ENCODE measurements at regions not wholly inside any gene's neighbourhood (a gene's known extent, or its start where the extent isn't known, plus 50 kb on each side); places are given as distances from the start of the nearest gene placed in this dataset.
A peak's percentile ranks its signal among the peaks of the same experiment; 100 is the strongest.

DNA sequence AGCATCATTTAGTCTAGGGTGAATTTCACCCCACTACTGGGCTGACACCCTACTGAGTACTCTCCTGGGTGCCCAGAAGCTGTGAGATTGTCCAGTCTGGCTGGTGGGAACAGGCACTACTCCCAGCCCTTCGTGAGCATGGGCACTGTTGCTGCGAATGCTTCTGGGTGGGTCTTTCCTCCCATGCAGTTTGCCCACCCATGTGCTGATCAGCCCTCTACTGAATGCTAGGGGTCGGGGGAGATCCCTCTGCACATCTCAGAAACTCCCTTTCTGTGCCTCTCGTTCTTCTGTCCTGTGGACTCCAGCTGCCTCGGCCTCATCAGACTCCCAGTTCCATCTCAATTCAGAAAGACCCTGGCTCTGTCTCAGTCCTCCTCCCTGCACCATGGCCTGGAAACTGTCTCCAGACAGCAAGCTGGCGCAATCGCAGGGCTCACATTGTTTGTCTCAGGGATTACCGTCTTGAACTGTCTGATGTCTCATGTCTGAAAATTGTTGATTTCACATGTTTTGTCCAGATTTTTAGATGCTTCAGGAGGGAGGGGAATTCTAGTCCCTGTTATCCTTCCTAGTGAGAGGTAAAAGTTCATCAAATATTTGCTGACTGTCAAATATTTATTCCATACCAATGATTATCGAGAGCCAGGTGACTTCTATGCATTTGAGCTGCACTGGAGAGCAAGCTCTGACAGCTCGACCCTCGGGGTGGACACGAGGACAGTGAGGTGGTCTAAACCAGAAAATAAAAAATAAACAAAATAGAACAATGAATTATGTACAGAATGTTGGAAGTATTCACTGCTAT is 316.6 kb upstream of the RTL1 start:
- Mint-ChIP-seq H3K27me3 (peaks cover 0 to 17% (median 4%) of the 10 kb centered on the region in 5 donors), H3K9me3 (peaks cover 0 to 6% (median 0%) of the 10 kb centered on the region in 9 donors), H3K36me3 (peaks cover 0 to 4% (median 0%) of the 10 kb centered on the region in 3 donors), H3K27ac (no peak overlapping the region), H3K4me3 (no peak overlapping the region), H3K4me1 (no peaks in the 10 kb centered on the region)
- POLR2A ChIA-PET = no interaction called here
- peak in 1 of 10 donors; percentile 5 for DNase-seq
- ATAC-seq = no peak

DNA sequence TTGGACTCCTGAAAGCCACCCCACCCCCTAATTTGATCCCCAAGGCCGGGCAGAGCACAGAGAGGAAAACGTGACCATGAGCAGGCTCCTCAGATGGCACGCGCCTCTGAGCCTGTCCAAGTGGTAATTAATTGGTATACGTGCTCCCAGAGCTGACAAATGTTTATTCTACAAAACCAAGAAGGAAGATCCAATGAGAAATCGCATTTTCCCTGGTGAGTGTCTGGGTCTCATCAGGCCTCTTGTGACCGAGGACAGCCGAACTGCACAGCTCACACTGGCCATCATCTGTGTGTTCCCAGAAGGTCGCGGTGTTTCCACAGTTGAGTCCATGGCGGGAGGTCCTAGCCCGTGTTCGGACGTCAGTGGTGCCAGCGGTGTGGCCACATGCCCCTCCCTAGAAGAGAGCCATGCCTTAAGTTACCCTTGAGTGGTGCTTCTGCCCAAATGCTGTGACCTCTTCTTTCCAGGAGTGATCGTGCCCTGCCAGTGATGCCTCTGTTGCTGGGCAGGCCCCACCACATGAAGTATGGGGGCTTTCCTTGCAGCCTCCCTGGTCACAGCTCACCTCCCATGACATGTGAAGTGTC is 317.5 kb upstream of the RTL1 start:
- DNase-seq (peak in 1 of 10 donors; percentile 11), ATAC-seq (no peak)
- Mint-ChIP-seq H3K9me3 (peaks cover 0 to 2% (median 0%) of the 10 kb centered on the region in 9 donors), H3K27me3 (peaks cover 0 to 18% (median 8%) of the 10 kb centered on the region in 5 donors), H3K4me1 (peaks cover 0 to 5% (median 2%) of the 10 kb centered on the region in 4 donors), H3K4me3 (no peak overlapping the region), H3K36me3 (peaks cover 0 to under 1% (median 0%) of the 10 kb centered on the region in 3 donors), H3K27ac (peak overlapping the region in 1 of 10 donors; percentile 33)
- POLR2A ChIA-PET = no interaction called here

DNA sequence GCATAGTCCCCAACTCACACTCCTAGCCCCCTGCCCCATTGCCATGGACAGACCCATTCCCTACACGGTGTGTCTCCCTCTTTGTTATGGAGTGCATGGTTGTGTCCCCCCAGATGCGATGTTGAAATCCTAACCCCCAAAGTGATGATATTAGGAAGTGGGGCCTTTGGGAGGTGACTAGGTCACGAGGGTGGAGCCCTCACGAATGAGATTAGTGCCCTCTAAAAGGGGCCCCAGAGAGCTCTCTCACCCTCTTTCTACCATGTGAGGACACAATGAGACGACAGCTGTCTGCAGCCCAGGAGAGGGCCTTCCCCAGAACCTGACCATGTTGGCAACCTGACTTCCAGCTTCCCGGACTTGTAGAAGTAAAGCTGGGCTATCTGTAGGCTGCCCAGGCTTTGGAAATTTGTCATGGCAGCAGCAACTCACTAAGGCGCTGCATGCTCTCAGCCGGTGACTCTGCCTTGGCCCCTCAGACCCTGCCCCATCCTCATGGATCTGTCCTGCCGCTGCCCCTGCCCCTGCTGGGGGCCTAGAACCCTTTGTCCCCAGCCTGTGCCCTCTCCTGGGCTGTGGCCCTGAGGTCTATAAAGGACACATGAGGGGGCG is 318.1 kb upstream of the RTL1 start:
- peaks cover 0 to 17% (median 9%) of the 10 kb centered on the region in 5 donors for H3K27me3 Mint-ChIP-seq
- H3K36me3 Mint-ChIP-seq = no peaks in the 10 kb centered on the region
- H3K9me3 Mint-ChIP-seq = peaks cover 0 to 2% (median 0%) of the 10 kb centered on the region in 9 donors
- ATAC-seq = no peak
- DNase-seq = peak in 1 of 10 donors; percentile 11
- POLR2A ChIA-PET = no interaction called here
- H3K27ac Mint-ChIP-seq = no peak overlapping the region
- no peak overlapping the region for H3K4me3 Mint-ChIP-seq
- H3K4me1 Mint-ChIP-seq = peaks cover 0 to 5% (median 2%) of the 10 kb centered on the region in 4 donors

DNA sequence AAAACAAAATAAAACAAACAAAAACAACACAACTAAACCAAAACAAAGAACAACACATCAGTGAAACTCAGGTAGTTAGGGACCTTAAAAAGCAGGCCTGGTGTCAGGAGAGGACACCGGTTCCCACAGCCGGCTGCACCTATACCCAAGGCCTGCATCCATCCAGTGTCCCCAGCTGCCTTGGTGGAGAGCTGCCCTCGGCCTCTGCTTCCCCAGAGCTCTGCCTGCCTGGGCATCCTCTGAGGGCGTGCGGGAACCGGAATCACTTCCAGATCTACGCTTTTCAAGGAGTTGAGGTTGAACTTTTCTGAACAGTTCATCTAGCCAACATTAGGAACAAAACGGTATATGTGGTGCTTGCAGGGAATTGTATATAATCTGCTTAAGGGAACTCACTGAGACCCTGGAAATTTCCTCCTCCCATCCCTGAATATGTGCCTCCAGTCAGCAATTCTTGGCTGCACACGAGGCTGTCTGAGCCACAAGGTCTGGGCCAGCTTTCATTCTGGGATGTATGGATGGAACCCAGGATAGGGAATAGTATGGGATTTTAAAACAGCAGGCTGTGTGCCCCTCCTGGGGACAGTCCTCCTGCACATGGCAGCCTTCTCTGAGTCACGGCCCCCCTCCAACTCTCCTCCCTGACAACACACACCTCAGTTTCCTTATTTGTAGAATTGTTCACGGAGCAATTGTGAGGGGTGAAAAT is 319.0 kb upstream of the RTL1 start:
- H3K4me3 Mint-ChIP-seq = no peak overlapping the region
- DNase-seq = peak in 1 of 10 donors; percentile 4
- no peak overlapping the region for H3K27ac Mint-ChIP-seq
- POLR2A ChIA-PET = no interaction called here
- peaks cover 0 to 2% (median 0%) of the 10 kb centered on the region in 9 donors for H3K9me3 Mint-ChIP-seq
- no peak for ATAC-seq
- peaks cover 0 to 5% (median 2%) of the 10 kb centered on the region in 4 donors for H3K4me1 Mint-ChIP-seq
- H3K27me3 Mint-ChIP-seq = peaks cover 0 to 17% (median 12%) of the 10 kb centered on the region in 5 donors
- no peaks in the 10 kb centered on the region for H3K36me3 Mint-ChIP-seq

DNA sequence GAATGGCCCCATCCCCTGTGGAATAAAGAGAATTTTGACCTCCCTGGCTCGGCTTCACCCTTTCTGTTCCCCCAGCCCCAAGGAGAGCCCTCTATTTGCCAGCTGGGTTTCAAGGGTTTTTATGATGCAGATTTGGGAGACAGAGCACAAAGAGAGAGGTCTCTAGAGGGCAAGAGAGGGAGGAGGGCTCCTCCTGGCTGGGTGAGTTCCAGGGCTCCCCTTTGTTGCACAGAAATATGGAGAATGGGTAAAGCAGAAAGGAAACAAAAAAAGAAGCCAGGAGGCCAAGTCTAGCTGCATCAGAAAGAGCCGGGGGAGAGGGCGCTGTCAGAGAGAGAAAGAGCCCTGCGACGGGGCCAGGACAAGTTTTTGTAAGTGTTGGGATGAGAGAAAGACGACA is 319.6 kb upstream of the RTL1 start:
- ATAC-seq = no peak
- H3K27ac Mint-ChIP-seq = peak overlapping the region in 2 of 10 donors; percentile 16 to 40
- DNase-seq = no peak
- H3K36me3 Mint-ChIP-seq = no peaks in the 10 kb centered on the region
- H3K9me3 Mint-ChIP-seq = peaks cover 0 to 2% (median 0%) of the 10 kb centered on the region in 9 donors
- H3K4me3 Mint-ChIP-seq = no peak overlapping the region
- peaks cover 0 to 17% (median 12%) of the 10 kb centered on the region in 5 donors for H3K27me3 Mint-ChIP-seq
- POLR2A ChIA-PET = no interaction called here
- peaks cover 0 to 5% (median 2%) of the 10 kb centered on the region in 4 donors for H3K4me1 Mint-ChIP-seq

DNA sequence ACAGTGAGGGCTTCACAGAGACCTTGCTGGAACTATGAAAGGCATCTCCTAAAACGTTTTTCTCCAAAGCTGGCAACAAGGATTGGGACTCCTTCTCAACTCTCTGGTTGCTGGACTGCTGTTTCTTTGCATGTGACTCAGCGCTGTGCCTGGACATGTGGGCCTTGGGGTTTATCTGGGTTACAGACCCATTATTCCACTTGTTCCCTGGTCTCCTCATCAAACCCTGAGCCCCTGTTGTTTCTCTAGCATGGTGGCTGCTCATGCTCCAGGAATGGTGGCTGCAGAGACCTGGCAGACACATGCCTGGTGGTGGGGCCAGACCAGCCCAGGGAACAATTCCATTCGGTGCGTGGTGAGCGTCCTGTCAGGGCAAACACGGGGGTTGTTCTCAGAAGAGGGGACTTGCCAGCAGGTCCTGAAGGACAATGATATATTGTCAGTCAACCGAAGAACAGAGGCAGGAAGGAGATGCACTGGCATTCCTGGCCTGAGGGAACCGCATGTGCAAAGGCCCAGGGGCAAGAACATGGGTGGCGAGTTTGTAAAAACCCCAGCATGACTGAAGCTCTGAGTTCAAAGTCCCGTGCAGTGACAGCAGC is 320.1 kb upstream of the RTL1 start:
- no peak overlapping the region for H3K27ac Mint-ChIP-seq
- DNase-seq = peak in 1 of 10 donors; percentile 8
- peaks cover 0 to 17% (median 12%) of the 10 kb centered on the region in 5 donors for H3K27me3 Mint-ChIP-seq
- H3K4me3 Mint-ChIP-seq = no peak overlapping the region
- no peaks in the 10 kb centered on the region for H3K36me3 Mint-ChIP-seq
- ATAC-seq = no peak
- peaks cover 0 to 2% (median 0%) of the 10 kb centered on the region in 9 donors for H3K9me3 Mint-ChIP-seq
- H3K4me1 Mint-ChIP-seq = peaks cover 0 to 5% (median 2%) of the 10 kb centered on the region in 4 donors
- POLR2A ChIA-PET = no interaction called here

DNA sequence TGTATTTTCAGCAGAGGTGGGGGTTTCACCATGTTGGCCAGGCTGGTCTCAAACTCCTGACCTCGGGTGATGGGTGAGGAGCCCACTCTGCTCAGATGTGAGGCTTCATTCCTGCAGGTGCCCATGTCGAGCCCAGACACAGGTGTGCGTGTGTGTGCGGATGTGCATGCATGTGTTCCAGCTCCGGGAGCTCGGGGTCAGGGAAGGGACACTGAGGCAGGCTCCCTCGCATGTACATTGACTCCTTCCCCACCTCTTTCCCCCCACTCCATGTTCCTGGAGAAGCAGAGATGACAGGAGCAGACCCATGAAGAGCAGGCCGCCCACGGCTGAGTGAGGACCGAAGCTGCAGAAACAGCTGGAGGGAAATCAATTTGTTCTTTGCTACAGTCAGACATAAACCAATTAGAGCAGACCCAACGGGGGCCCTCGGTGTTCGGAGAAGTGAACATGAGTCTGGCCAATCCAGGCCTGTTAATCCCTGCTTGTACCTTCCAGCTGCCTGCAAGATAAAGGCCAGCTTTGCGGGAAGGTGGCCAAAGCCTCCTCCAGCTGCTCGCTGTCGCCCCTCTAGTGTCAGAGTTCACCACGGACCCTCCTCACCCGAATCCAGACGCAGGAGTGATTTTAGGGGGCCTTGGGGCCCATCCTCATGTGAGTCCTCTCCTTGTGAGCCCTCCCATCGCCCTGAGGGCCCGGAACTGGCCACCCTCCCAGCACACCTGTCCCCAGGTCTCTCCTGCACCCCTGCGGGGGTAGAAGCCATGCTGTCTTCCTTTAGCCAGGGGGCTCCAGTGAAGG is 321.0 kb upstream of the RTL1 start:
- DNase-seq = peak in 1 of 10 donors; percentile 11

DNA sequence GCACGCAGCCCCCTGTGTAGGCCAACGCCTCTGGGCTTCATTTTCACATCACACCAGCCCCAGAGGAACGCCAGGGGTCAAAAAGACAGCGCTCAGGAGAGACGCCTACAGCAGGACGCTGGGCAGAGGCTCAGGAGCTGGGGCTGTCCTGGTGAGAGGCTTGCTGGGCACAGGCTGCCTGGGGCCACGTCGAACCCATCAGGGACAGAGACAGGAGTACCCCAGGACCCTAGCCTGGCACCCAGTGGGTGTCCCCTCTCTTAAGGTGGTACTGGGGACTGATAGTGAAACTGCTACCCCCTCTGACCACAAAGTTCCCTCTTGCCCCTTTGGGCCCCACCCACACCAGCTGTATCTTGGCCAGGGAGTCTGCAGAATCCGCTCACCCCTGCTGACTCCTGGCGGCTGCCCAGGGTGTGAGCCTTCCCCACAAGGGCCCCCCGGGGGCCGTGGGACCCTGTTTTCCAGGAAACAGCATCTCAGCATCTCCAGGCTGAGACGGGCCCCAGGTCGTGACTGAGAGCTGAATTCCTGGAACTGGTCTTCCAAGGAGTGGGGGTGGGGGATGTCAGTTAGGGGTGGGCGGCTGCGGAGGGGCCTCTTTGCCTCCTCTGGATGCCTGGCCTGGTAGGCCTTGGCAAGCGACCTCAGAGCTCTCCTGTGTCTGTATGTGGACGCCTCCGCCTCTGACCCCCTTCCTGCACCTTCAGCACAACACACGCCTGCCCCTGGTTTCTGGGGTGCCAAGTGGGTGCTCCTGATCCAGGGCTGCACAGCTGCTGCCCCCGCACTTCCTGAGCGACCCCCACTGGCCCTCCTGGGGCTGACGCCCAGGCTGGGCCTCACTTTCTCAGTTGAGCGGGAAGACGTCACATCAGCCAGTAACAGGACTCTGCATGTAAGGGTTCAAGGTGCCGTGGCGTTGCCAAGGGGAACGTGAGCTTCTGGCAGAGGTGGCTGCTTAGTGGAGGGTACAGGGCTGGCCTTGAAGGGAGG is 321.9 kb upstream of the RTL1 start:
- no peaks in the 10 kb centered on the region for H3K36me3 Mint-ChIP-seq
- POLR2A ChIA-PET = no interaction called here
- DNase-seq = peak in 1 of 10 donors; percentile 14

More for the DNA sequence above, 321.0 kb upstream of the RTL1 start:
- Mint-ChIP-seq H3K4me1 (peaks cover 0 to 5% (median 2%) of the 10 kb centered on the region in 4 donors), H3K9me3 (peaks cover 0 to 2% (median 0%) of the 10 kb centered on the region in 9 donors), H3K27ac (no peak overlapping the region), H3K36me3 (no peaks in the 10 kb centered on the region), H3K27me3 (peaks cover 2 to 17% (median 15%) of the 10 kb centered on the region in 5 donors), H3K4me3 (no peak overlapping the region)
- no peak for ATAC-seq
- POLR2A ChIA-PET = no interaction called here

DNA sequence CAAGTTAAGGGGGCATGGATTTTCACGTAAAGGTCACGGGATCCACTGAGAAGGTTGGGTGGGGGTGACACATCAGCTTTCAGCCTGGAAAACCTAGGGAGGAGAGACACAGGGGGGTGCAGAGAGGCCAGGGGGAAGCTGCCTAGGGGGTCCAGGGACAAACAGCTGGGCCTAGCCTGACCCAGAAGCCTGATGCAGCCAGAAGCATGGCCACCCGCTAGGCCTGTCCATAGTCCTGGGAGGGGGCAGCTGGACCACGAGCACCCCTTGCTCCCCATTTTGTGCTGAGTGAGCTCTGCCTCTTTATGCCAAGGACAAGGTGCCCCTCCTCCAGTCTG is 322.7 kb upstream of the RTL1 start:
- POLR2A ChIA-PET = no interaction called here
- ATAC-seq (no peak), DNase-seq (no peak)
- no peak overlapping the region for H3K4me3 Mint-ChIP-seq
- H3K36me3 Mint-ChIP-seq = no peaks in the 10 kb centered on the region
- H3K27ac Mint-ChIP-seq = no peak overlapping the region
- peaks cover 0 to 17% (median 14%) of the 10 kb centered on the region in 5 donors for H3K27me3 Mint-ChIP-seq
- H3K4me1 Mint-ChIP-seq = peaks cover 0 to 5% (median 2%) of the 10 kb centered on the region in 4 donors
- H3K9me3 Mint-ChIP-seq = peaks cover 0 to 2% (median 0%) of the 10 kb centered on the region in 9 donors

More for the DNA sequence above, 321.9 kb upstream of the RTL1 start:
- H3K27me3 Mint-ChIP-seq = peaks cover 2 to 17% (median 15%) of the 10 kb centered on the region in 5 donors
- peaks cover 0 to 2% (median 0%) of the 10 kb centered on the region in 9 donors for H3K9me3 Mint-ChIP-seq
- H3K27ac Mint-ChIP-seq = no peak overlapping the region
- no peak overlapping the region for H3K4me3 Mint-ChIP-seq
- peaks cover 0 to 5% (median 2%) of the 10 kb centered on the region in 4 donors for H3K4me1 Mint-ChIP-seq
- no peak for ATAC-seq

DNA sequence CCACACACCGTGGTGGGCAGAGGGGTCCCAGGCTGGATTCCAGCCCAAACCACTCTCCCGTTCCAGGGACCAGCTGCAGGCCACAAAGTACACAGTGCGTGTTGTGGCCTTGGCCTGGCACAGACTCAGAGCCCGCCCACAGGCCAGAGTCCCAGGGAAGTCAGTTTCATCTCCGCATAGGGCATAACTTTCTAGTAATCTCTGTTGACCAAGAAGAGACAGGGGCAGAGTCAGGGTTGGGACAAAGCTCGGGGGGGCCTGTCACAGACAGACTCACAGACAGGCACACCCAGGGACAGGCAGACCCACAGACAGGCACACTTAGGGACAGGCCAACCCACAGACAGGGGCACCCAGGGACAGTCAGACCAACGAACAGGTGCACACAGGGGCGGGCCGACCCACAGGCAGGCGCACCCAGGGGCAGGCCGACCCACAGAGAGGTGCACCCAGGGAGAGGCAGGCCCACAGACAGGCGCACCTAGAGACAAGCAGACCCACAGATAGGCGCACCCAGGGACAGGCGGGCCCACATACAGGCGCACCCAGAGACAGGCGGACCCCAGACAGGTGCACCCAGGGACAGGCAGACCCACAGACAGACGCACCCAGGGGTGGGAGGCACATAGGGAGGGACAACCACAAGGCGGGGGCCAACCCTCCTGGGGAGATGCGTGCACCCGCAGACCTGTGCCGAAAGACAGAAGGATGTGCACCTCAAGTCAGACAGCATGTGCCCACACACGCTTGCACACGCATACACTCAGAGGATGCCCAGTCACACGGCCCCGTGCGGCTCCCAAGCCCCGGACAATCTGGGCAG is 323.3 kb upstream of the RTL1 start:
- peaks cover 0 to 5% (median 2%) of the 10 kb centered on the region in 4 donors for H3K4me1 Mint-ChIP-seq
- H3K27me3 Mint-ChIP-seq = peaks cover 0 to 17% (median 13%) of the 10 kb centered on the region in 5 donors
- H3K4me3 Mint-ChIP-seq = no peak overlapping the region
- DNase-seq = peak in 1 of 10 donors; percentile 12
- H3K36me3 Mint-ChIP-seq = no peaks in the 10 kb centered on the region
- no peak for ATAC-seq
- POLR2A ChIA-PET = no interaction called here
- no peak overlapping the region for H3K27ac Mint-ChIP-seq
- H3K9me3 Mint-ChIP-seq = peaks cover 0 to 2% (median 0%) of the 10 kb centered on the region in 9 donors

Measured in naive thymus-derived CD8-positive, alpha-beta T cell (primary cell).